ENCODE measurements at regions not wholly inside any gene's neighbourhood (a gene's known extent, or its start where the extent isn't known, plus 50 kb on each side); places are given as distances from the start of the nearest gene placed in this dataset.

DNA sequence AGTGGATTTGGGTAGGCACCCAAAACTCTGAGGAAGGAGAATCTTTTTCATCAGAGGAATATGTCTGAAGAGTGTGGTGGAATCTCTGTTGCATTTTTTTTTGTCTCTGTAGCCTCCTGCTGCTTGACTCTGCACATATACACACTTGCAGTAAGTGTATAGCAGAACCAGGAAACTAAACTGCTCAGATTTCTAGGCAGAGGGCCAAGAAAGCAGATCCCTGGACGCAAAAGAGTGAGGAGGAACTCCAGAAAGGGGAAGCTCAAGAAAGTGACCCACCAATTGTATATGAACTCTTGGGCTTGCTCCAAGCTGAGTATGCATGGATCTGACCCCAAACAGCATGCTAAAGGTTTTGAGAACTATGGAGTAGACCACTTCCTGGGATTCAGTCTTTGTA, 181.8 kb downstream of the GADD45G start:
- no peak overlapping the region for H3K9ac ChIP-seq (ENCODE audit: low read length)
- H3K27me3 ChIP-seq (ENCODE audit: insufficient read depth, low read length): peaks cover 26% of the 10 kb centered on the region
- no peaks in the 10 kb centered on the region for H3K79me2 ChIP-seq (ENCODE audit: insufficient read depth, low read length)
- intact Hi-C loops (cut with micrococcal nuclease): no loop called here
- no peak overlapping the region for H3K27ac ChIP-seq (ENCODE audit: low read depth, low read length)
- DNase-seq (ENCODE audit: low read depth, low spot score) (no peak), ATAC-seq (no peak)
- no peaks in the 10 kb centered on the region for H3K9me2 ChIP-seq (ENCODE audit: insufficient read depth)
- H3K9me3 ChIP-seq (ENCODE audit: control insufficient read depth in 1 of 2, insufficient read depth in 1 of 2, low read depth in 1 of 2, low read length in 2 of 2): no peaks in the 10 kb centered on the region
- H3K4me1 ChIP-seq (ENCODE audit: control insufficient read depth in 1 of 2, insufficient read depth in 2 of 2, low read length in 2 of 2): no peaks in the 10 kb centered on the region
- TF ChIP-seq, protein P1, sequence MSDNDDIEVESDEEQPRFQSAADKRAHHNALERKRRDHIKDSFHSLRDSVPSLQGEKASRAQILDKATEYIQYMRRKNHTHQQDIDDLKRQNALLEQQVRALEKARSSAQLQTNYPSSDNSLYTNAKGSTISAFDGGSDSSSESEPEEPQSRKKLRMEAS (IDR thresholded peaks at IDR 0.05): no peak
- no peak for TF ChIP-seq CEBPB (IDR thresholded peaks at IDR 0.05; ENCODE audit: low read depth)
- TF ChIP-seq SRF (IDR thresholded peaks at IDR 0.05; ENCODE audit: low read depth): no peak
- no peak for TF ChIP-seq EZH2phosphoT487 (IDR thresholded peaks at IDR 0.05; ENCODE audit: borderline replicate concordance)
- no peak for TF ChIP-seq ELF1 (IDR thresholded peaks at IDR 0.05; ENCODE audit: borderline replicate concordance, low read depth)
- TF ChIP-seq SIN3A (IDR thresholded peaks at IDR 0.05; ENCODE audit: low read depth): no peak
- TF ChIP-seq JUND (IDR thresholded peaks at IDR 0.05): no peak
- TF ChIP-seq ZFX (IDR thresholded peaks at IDR 0.05): no peak
- TF ChIP-seq, protein P2, sequence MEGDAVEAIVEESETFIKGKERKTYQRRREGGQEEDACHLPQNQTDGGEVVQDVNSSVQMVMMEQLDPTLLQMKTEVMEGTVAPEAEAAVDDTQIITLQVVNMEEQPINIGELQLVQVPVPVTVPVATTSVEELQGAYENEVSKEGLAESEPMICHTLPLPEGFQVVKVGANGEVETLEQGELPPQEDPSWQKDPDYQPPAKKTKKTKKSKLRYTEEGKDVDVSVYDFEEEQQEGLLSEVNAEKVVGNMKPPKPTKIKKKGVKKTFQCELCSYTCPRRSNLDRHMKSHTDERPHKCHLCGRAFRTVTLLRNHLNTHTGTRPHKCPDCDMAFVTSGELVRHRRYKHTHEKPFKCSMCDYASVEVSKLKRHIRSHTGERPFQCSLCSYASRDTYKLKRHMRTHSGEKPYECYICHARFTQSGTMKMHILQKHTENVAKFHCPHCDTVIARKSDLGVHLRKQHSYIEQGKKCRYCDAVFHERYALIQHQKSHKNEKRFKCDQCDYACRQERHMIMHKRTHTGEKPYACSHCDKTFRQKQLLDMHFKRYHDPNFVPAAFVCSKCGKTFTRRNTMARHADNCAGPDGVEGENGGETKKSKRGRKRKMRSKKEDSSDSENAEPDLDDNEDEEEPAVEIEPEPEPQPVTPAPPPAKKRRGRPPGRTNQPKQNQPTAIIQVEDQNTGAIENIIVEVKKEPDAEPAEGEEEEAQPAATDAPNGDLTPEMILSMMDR (IDR thresholded peaks at IDR 0.05 in 2 of 3, conservative IDR thresholded peaks at IDR 0.05 in 1 of 3; ENCODE audit: borderline replicate concordance in 1 of 3, insufficient read depth in 1 of 3, low read depth in 2 of 3, low read length in 2 of 3): no peak
- TF ChIP-seq TCF7L2 (IDR thresholded peaks at IDR 0.05; ENCODE audit: borderline replicate concordance, extremely low read depth, insufficient read depth, insufficient read length): no peak
- TF ChIP-seq SP1 (IDR thresholded peaks at IDR 0.05; ENCODE audit: low read depth): no peak
- no peak for TF ChIP-seq FOSL1 (IDR thresholded peaks at IDR 0.05; ENCODE audit: low read depth)
- TF ChIP-seq, protein P3, sequence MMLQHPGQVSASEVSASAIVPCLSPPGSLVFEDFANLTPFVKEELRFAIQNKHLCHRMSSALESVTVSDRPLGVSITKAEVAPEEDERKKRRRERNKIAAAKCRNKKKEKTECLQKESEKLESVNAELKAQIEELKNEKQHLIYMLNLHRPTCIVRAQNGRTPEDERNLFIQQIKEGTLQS (IDR thresholded peaks at IDR 0.05): no peak
- TF ChIP-seq ZNF274 (IDR thresholded peaks at IDR 0.05; ENCODE audit: low read depth, low read length): no peak
- no peak for TF ChIP-seq YY1 (IDR thresholded peaks at IDR 0.05; ENCODE audit: extremely low read depth, insufficient replicate concordance, low read depth, low read length)
- no peak for TF ChIP-seq EGR1 (IDR thresholded peaks at IDR 0.05; ENCODE audit: low read depth)
- H4K20me1 ChIP-seq (ENCODE audit: insufficient read depth): no peaks in the 10 kb centered on the region
- H3K4me2 ChIP-seq (ENCODE audit: low read length): no peak overlapping the region
- no peak overlapping the region for H2AFZ ChIP-seq (ENCODE audit: low read depth, low read length, poor library complexity, severe bottlenecking)
- H3K36me3 ChIP-seq (ENCODE audit: control insufficient read depth in 1 of 2, insufficient read depth in 2 of 2, low read length in 2 of 2): no peaks in the 10 kb centered on the region
- POLR2A ChIA-PET: no interaction called here
- BruUV-seq (replicated peaks): no TSS peak
- RAD21 ChIA-PET (ENCODE audit: low non-redundant PET in 1 of 2, low total read pairs in 2 of 2, uncharacterized antibody in 2 of 2, unreplicated experiment in 2 of 2): no interaction called here
- H3K4me3 ChIP-seq (replicated peaks in 1 of 2; ENCODE audit: low read depth in 1 of 2, low read length in 2 of 2): no peak overlapping the region
- CTCF ChIA-PET: no interaction called here
